Keratinocyte (primary cell): ENCODE measurements at regions not wholly inside any gene's neighbourhood (a gene's known extent, or its start where the extent isn't known, plus 50 kb on each side); places are given as distances from the start of the nearest gene placed in this dataset.

Source experiments
- DNase-seq: peaks from one replicate; pipeline ENCODE4 v3.0.0-alpha.2; 2011; ENCODE audit warnings: low read depth, missing footprints, low spot score
- FAIRE-seq: peaks from 2 replicates; lab custom pipeline; 2011; peaks lifted over from hg19 to GRCh38; lab: Jason Lieb, UNC
- H2AFZ ChIP-seq: 2 replicates; pipeline ENCODE4 v1.6.0; 2012; ENCODE audit warnings: low read length, control low read depth, inconsistent platforms; ENCODE audit not compliant: control insufficient read depth
- H3K27ac ChIP-seq: 2 replicates; pipeline ENCODE4 v1.5.1; 2011; ENCODE audit warnings: low read length; ENCODE audit not compliant: control insufficient read depth, insufficient read depth
- H3K27me3 ChIP-seq: 3 replicates; pipeline ENCODE4 v1.6.0; 2011; ENCODE audit warnings: low read length; ENCODE audit not compliant: control insufficient read depth, insufficient read depth; ENCODE audit errors: extremely low read depth
- H3K36me3 ChIP-seq, 2 experiments: 2 replicates in 1 of 2; 3 replicates in 1 of 2; pipeline ENCODE4 v1.5.1; 2011; ENCODE audit warnings: low read length in 2 of 2, mild to moderate bottlenecking in 1 of 2; ENCODE audit not compliant: control insufficient read depth in 2 of 2, insufficient read depth in 2 of 2; ENCODE audit errors: extremely low read depth in 1 of 2
- H3K4me1 ChIP-seq: 3 replicates; pipeline ENCODE4 v1.5.1; 2011; ENCODE audit warnings: low read length; ENCODE audit not compliant: control insufficient read depth, insufficient read depth; ENCODE audit errors: extremely low read depth
- H3K4me2 ChIP-seq: 3 replicates; pipeline ENCODE4 v1.6.0; 2011; ENCODE audit warnings: low read depth, low read length; ENCODE audit not compliant: control insufficient read depth, insufficient read depth; ENCODE audit errors: extremely low read depth
- H3K4me3 ChIP-seq, 3 experiments: fragments of 200-600 bp in 1 of 3; sonication (generic) in 1 of 3; 2 replicates in 2 of 3; 3 replicates in 1 of 3; pipeline ENCODE4 v1.5.1; 2011 to 2016; ENCODE audit warnings: low read length in 3 of 3, mild to moderate bottlenecking in 3 of 3, control low read depth in 2 of 3, inconsistent platforms in 1 of 3, low read depth in 1 of 3, mixed read lengths in 1 of 3, mixed run types in 1 of 3, moderate library complexity in 1 of 3; ENCODE audit not compliant: control insufficient read depth in 2 of 3, insufficient read depth in 2 of 3; ENCODE audit errors: extremely low read depth in 1 of 3
- H3K79me2 ChIP-seq: 2 replicates; pipeline ENCODE4 v1.6.0; 2012; ENCODE audit warnings: low read length; ENCODE audit not compliant: control insufficient read depth, insufficient read depth
- H3K9ac ChIP-seq: 3 replicates; pipeline ENCODE4 v1.6.0; 2011; ENCODE audit warnings: low read length; ENCODE audit not compliant: control insufficient read depth, insufficient read depth; ENCODE audit errors: extremely low read depth
- H3K9me1 ChIP-seq: 3 replicates; pipeline ENCODE4 v1.6.0; 2011; ENCODE audit warnings: low read length; ENCODE audit not compliant: control insufficient read depth, insufficient read depth; ENCODE audit errors: extremely low read depth
- H3K9me3 ChIP-seq: 2 replicates; pipeline ENCODE4 v1.5.1; 2012; ENCODE audit warnings: low read depth, low read length; ENCODE audit not compliant: control insufficient read depth
- H4K20me1 ChIP-seq: 3 replicates; pipeline ENCODE4 v1.6.0; 2011; ENCODE audit warnings: low read length; ENCODE audit not compliant: control insufficient read depth, insufficient read depth; ENCODE audit errors: extremely low read depth
- CTCF ChIP-seq, 3 experiments: IDR thresholded peaks in 1 of 3; conservative IDR thresholded peaks in 1 of 3; optimal IDR thresholded peaks in 1 of 3; 2 replicates in 2 of 3; 3 replicates in 1 of 3; pipeline versions ENCODE3 to v1.5.1; 2011; ENCODE audit warnings: low read length in 3 of 3, mild to moderate bottlenecking in 3 of 3, moderate library complexity in 2 of 3, control low read depth in 1 of 3, inconsistent platforms in 1 of 3; ENCODE audit not compliant: insufficient read depth in 2 of 3; ENCODE audit errors: extremely low read depth in 1 of 3
- EZH2 ChIP-seq: IDR thresholded peaks from one replicate; pipeline ENCODE4 v1.6.1; 2012; ENCODE audit warnings: inconsistent platforms, mild to moderate bottlenecking, low read length, moderate library complexity
- dilution Hi-C: fragments of 300-500 bp; cut with MboI; formaldehyde crosslinking; loops from one replicate; pipeline ENCODE4 v1.7.0; 2020; ENCODE audit warnings: low sequenced_read_pairs; ENCODE audit not compliant: extremely low pct_ligation_motif_present

- Histone ChIP-seq H3K4me1 (peaks cover 13% of the 10 kb centered on the region), H2AFZ (no peak overlapping the region), H3K4me2 (no peak overlapping the region), H3K79me2 (no peaks in the 10 kb centered on the region), H4K20me1 (no peaks in the 10 kb centered on the region), H3K27me3 (no peaks in the 10 kb centered on the region), H3K9ac (no peak overlapping the region), H3K9me1 (no peaks in the 10 kb centered on the region), H3K9me3 (no peaks in the 10 kb centered on the region), H3K4me3 (no peak overlapping the region), H3K27ac (no peak overlapping the region), H3K36me3 (no peaks in the 10 kb centered on the region)
- TF ChIP-seq CTCF (optimal IDR thresholded peaks at IDR 0.05 in 1 of 3, IDR thresholded peaks at IDR 0.05 in 1 of 3, conservative IDR thresholded peaks at IDR 0.05 in 1 of 3; ENCODE audit: extremely low read depth in 1 of 3, insufficient read depth in 2 of 3, low read length in 3 of 3) = no peak
- no peak for TF ChIP-seq EZH2
- DNase-seq (no peak), FAIRE-seq (no peak)
- dilution Hi-C loops = no loop called here
Observed at GRCh38 chr2:71823526-71823925, 324.1 kb downstream of the CYP26B1 start.

GRCh38 chr2:71822463-71822862, 325.2 kb downstream of the CYP26B1 start:
- FAIRE-seq = no peak
- no peaks in the 10 kb centered on the region for H4K20me1 ChIP-seq
- H3K27ac ChIP-seq = no peak overlapping the region
- no peaks in the 10 kb centered on the region for H3K36me3 ChIP-seq
- H3K9me3 ChIP-seq = no peaks in the 10 kb centered on the region
- no peak overlapping the region for H3K9ac ChIP-seq
- TF ChIP-seq EZH2 (no peak), CTCF (optimal IDR thresholded peaks at IDR 0.05 in 1 of 3, IDR thresholded peaks at IDR 0.05 in 1 of 3, conservative IDR thresholded peaks at IDR 0.05 in 1 of 3; ENCODE audit: extremely low read depth in 1 of 3, insufficient read depth in 2 of 3, low read length in 3 of 3) (no peak)
- H3K27me3 ChIP-seq = no peaks in the 10 kb centered on the region
- no peaks in the 10 kb centered on the region for H3K79me2 ChIP-seq
- no peaks in the 10 kb centered on the region for H3K9me1 ChIP-seq
- H3K4me1 ChIP-seq = peaks cover 13% of the 10 kb centered on the region
- no peak overlapping the region for H2AFZ ChIP-seq
- no peak overlapping the region for H3K4me2 ChIP-seq
- H3K4me3 ChIP-seq = no peak overlapping the region
- no peak for DNase-seq
- dilution Hi-C loops = no loop called here
